ENCODE measurements at regions not wholly inside any gene's neighbourhood (a gene's known extent, or its start where the extent isn't known, plus 50 kb on each side); places are given as distances from the start of the nearest gene placed in this dataset.

DNA sequence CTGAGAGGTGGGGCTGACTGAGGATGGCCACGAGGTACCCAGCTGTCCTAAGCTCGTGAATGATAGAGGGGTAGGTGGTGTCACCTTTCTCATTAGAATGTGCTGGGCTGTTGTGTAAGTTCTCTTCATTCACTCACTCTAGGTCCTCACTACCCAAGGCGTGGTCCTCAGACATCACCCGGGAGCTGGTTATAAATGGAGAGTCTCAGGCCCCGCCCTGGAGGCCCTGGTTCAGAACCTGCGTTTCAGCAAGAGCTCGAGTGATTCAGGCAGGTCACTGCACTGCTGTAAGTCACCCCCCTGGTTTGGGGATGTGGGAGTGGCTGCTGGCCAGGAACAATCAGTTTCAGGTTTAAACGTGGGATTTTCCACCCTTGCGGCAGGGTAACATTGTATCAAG lies 139.8 kb downstream of the FOXL1 start:
- Histone ChIP-seq H3K4me3 (no peak overlapping the region), H3K36me3 (replicated peaks; ENCODE audit: insufficient read depth, low read depth) (no peaks in the 10 kb centered on the region), H3K79me2 (no peaks in the 10 kb centered on the region), H3K4me2 (no peak overlapping the region), H3K27ac (no peak overlapping the region), H2AFZ (no peak overlapping the region), H3K9me2 (replicated peaks; ENCODE audit: insufficient read depth) (no peaks in the 10 kb centered on the region), H4K20me1 (ENCODE audit: insufficient read depth, poor library complexity, severe bottlenecking) (no peaks in the 10 kb centered on the region), H3K4me1 (ENCODE audit: insufficient read depth) (no peaks in the 10 kb centered on the region), H3K9me3 (ENCODE audit: low read depth) (no peaks in the 10 kb centered on the region), H3K27me3 (peaks cover 5% of the 10 kb centered on the region)
- peak; percentile 26 for DNase-seq (ENCODE audit: low spot score)
- TF ChIP-seq, protein P1, sequence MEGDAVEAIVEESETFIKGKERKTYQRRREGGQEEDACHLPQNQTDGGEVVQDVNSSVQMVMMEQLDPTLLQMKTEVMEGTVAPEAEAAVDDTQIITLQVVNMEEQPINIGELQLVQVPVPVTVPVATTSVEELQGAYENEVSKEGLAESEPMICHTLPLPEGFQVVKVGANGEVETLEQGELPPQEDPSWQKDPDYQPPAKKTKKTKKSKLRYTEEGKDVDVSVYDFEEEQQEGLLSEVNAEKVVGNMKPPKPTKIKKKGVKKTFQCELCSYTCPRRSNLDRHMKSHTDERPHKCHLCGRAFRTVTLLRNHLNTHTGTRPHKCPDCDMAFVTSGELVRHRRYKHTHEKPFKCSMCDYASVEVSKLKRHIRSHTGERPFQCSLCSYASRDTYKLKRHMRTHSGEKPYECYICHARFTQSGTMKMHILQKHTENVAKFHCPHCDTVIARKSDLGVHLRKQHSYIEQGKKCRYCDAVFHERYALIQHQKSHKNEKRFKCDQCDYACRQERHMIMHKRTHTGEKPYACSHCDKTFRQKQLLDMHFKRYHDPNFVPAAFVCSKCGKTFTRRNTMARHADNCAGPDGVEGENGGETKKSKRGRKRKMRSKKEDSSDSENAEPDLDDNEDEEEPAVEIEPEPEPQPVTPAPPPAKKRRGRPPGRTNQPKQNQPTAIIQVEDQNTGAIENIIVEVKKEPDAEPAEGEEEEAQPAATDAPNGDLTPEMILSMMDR (IDR thresholded peaks at IDR 0.05; ENCODE audit: poor library complexity) = no peak
- TF ChIP-seq EZH2phosphoT487 (IDR thresholded peaks at IDR 0.05; ENCODE audit: low read depth, severe bottlenecking, unreplicated experiment) (no peak), EZH2 (IDR thresholded peaks at IDR 0.05; ENCODE audit: borderline replicate concordance) (no peak)
- 57% methylated on average over 9 of the region's 9 CpGs for WGBS (ENCODE audit: low lambda C conversion rate, missing lambda C conversion rate)

DNA sequence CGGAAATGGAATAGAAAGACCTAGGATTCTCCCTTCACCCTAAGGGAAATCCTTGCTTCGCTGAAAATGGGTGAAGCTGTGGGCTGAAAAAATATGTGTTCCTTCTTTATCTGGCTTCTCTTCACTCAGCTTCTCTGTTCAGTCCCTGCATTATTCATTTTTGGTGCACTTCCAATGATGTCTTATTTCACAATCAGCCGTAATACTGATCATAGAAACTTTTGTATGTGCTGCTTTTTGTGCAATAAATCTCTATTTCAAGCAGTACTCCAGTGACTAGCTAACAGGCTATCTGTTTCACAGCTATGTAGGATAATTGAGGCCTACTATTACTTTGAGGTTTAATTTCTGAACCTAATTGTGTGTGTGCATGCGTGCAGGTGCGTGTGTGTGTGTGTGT lies 144.6 kb downstream of the FOXL1 start:
- TF ChIP-seq, protein P1 (IDR thresholded peaks at IDR 0.05; ENCODE audit: poor library complexity) = no peak
- no peak for TF ChIP-seq EZH2phosphoT487 (IDR thresholded peaks at IDR 0.05; ENCODE audit: low read depth, severe bottlenecking, unreplicated experiment)
- TF ChIP-seq EZH2 (IDR thresholded peaks at IDR 0.05; ENCODE audit: borderline replicate concordance) = no peak

DNA sequence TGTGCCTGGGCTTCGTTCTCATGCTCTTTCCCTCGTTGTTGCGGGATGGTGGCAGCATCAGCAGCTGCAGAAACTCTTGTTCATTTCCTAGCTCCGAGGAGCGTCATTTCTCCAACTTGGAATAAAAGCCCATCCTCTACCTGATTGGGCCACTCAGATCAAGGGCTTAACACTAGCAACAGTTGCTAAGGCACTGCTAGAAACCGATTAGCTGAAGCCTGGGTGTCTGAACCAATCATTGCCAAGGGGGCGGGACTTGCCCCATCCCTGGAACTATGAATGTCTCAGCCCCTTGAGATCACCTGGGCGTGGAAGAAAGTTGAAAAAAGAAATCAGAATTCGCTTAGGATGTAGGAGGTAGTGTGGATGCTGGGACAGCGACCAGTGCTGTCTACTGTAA lies 145.3 kb downstream of the FOXL1 start:
- no peaks in the 10 kb centered on the region for H3K9me3 ChIP-seq (ENCODE audit: low read depth)
- H4K20me1 ChIP-seq (ENCODE audit: insufficient read depth, poor library complexity, severe bottlenecking) = no peaks in the 10 kb centered on the region
- no peak overlapping the region for H2AFZ ChIP-seq
- no peak overlapping the region for H3K4me2 ChIP-seq
- no peaks in the 10 kb centered on the region for H3K9me2 ChIP-seq (replicated peaks; ENCODE audit: insufficient read depth)
- 73% methylated on average over 10 of the region's 10 CpGs for WGBS (ENCODE audit: low lambda C conversion rate, missing lambda C conversion rate)
- H3K4me3 ChIP-seq = no peak overlapping the region
- no peaks in the 10 kb centered on the region for H3K79me2 ChIP-seq
- H3K4me1 ChIP-seq (ENCODE audit: insufficient read depth) = no peaks in the 10 kb centered on the region
- H3K27me3 ChIP-seq = peaks cover 21% of the 10 kb centered on the region
- no peak for DNase-seq (ENCODE audit: low spot score)
- H3K27ac ChIP-seq = no peak overlapping the region
- TF ChIP-seq EZH2 (IDR thresholded peaks at IDR 0.05; ENCODE audit: borderline replicate concordance) (no peak), EZH2phosphoT487 (IDR thresholded peaks at IDR 0.05; ENCODE audit: low read depth, severe bottlenecking, unreplicated experiment) (no peak)
- TF ChIP-seq, protein P1 (IDR thresholded peaks at IDR 0.05; ENCODE audit: poor library complexity) = no peak
- no peaks in the 10 kb centered on the region for H3K36me3 ChIP-seq (replicated peaks; ENCODE audit: insufficient read depth, low read depth)

More for the DNA sequence above, 144.6 kb downstream of the FOXL1 start:
- Histone ChIP-seq H3K9me2 (replicated peaks; ENCODE audit: insufficient read depth) (no peaks in the 10 kb centered on the region), H3K9me3 (ENCODE audit: low read depth) (no peaks in the 10 kb centered on the region), H3K4me3 (no peak overlapping the region), H2AFZ (no peak overlapping the region), H3K4me2 (no peak overlapping the region), H3K4me1 (ENCODE audit: insufficient read depth) (no peaks in the 10 kb centered on the region), H3K36me3 (replicated peaks; ENCODE audit: insufficient read depth, low read depth) (no peaks in the 10 kb centered on the region), H3K79me2 (no peaks in the 10 kb centered on the region), H3K27ac (no peak overlapping the region), H3K27me3 (peaks cover 21% of the 10 kb centered on the region), H4K20me1 (ENCODE audit: insufficient read depth, poor library complexity, severe bottlenecking) (no peaks in the 10 kb centered on the region)
- 84% methylated on average over 5 of the region's 5 CpGs for WGBS (ENCODE audit: low lambda C conversion rate, missing lambda C conversion rate)
- DNase-seq (ENCODE audit: low spot score) = no peak

DNA sequence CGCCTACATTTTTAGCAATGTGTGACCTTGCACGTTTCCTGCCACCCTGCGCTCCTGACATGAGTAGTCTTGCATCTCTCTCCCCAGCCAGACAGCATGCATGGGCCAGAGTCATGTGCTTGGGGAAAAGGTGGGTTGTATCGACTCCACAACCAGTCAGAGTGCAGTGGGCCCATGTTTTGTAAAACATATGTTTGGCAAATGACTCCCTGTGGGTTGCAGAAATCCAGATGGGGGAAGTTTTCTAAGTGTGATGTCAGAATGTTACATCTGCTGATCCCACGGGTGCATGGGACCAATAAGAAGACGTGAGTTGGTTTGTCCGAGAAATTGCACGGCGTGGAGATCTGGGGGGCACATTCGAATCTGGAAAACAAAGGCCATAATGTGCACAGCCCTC lies 147.1 kb downstream of the FOXL1 start:
- H3K9me3 ChIP-seq (ENCODE audit: low read depth) = no peaks in the 10 kb centered on the region
- H3K4me3 ChIP-seq = no peak overlapping the region
- H3K4me2 ChIP-seq = no peak overlapping the region
- no peaks in the 10 kb centered on the region for H3K36me3 ChIP-seq (replicated peaks; ENCODE audit: insufficient read depth, low read depth)
- H3K27ac ChIP-seq = no peak overlapping the region
- DNase-seq (ENCODE audit: low spot score) = no peak
- H4K20me1 ChIP-seq (ENCODE audit: insufficient read depth, poor library complexity, severe bottlenecking) = no peaks in the 10 kb centered on the region
- no peaks in the 10 kb centered on the region for H3K79me2 ChIP-seq
- peaks cover 32% of the 10 kb centered on the region for H3K27me3 ChIP-seq
- no peak overlapping the region for H2AFZ ChIP-seq
- WGBS (ENCODE audit: low lambda C conversion rate, missing lambda C conversion rate) = 86% methylated on average over 10 of the region's 10 CpGs
- H3K4me1 ChIP-seq (ENCODE audit: insufficient read depth) = no peaks in the 10 kb centered on the region
- H3K9me2 ChIP-seq (replicated peaks; ENCODE audit: insufficient read depth) = no peaks in the 10 kb centered on the region
- no peak for TF ChIP-seq EZH2 (IDR thresholded peaks at IDR 0.05; ENCODE audit: borderline replicate concordance)
- TF ChIP-seq EZH2phosphoT487 (IDR thresholded peaks at IDR 0.05; ENCODE audit: low read depth, severe bottlenecking, unreplicated experiment) = no peak
- TF ChIP-seq, protein P1 (IDR thresholded peaks at IDR 0.05; ENCODE audit: poor library complexity) = no peak

All from hepatocyte (in vitro differentiated cells).